CD4-positive, alpha-beta T cell (primary cell): ENCODE measurements at regions not wholly inside any gene's neighbourhood (a gene's known extent, or its start where the extent isn't known, plus 50 kb on each side); places are given as distances from the start of the nearest gene placed in this dataset.

Source experiments
- ATAC-seq: fragments of 200-7000 bp; cut with Tn5 transposase; one replicate; pipeline ENCODE4 v1.10.0; 2022; ENCODE audit warnings: mild to moderate bottlenecking; ENCODE audit not compliant: poor library complexity
- CTCF ChIA-PET: fragments of 350-600 bp; sonication (Branson Sonifier 250); formaldehyde crosslinking; loops from one replicate; lab custom pipeline; 2021; ENCODE audit warnings: antibody characterized with exemption, inconsistent platforms; lab: Charles Lee
- POLR2A ChIA-PET: fragments of 350-600 bp; sonication (Branson Sonifier 250); formaldehyde crosslinking; loops from one replicate; lab custom pipeline; 2021; ENCODE audit warnings: antibody characterized with exemption, inconsistent platforms; lab: Charles Lee
- DNase-seq, 14 experiments: peaks; one replicate each; pipeline ENCODE4 v3.0.0-alpha.2; 2013 to 2020; ENCODE audit warnings: mixed read lengths in 2 of 14
- H3K27ac ChIP-seq, 2 donors: one replicate each; pipeline versions ENCODE4 v1.5.1 to v1.7.0; 2013; ENCODE audit warnings: low read length in 2 of 2, low read depth in 1 of 2, mild to moderate bottlenecking in 1 of 2
- H3K27me3 ChIP-seq, 2 experiments: 1 replicate in 1 of 2; 2 replicates in 1 of 2; pipeline versions ENCODE4 v1.6.1 to v1.7.0; 2013; ENCODE audit warnings: low read length in 2 of 2, control low read depth in 1 of 2, mild to moderate bottlenecking in 1 of 2, moderate library complexity in 1 of 2; ENCODE audit not compliant: insufficient read depth in 2 of 2, control insufficient read depth in 1 of 2
- H3K36me3 ChIP-seq: one replicate; pipeline ENCODE4 v1.6.1; 2013; ENCODE audit warnings: low read length, control low read depth; ENCODE audit not compliant: insufficient read depth
- H3K4me1 ChIP-seq: one replicate; pipeline ENCODE4 v1.6.1; 2013; ENCODE audit warnings: low read length, control low read depth; ENCODE audit not compliant: insufficient read depth
- H3K4me3 ChIP-seq: one replicate; pipeline ENCODE4 v1.5.1; 2013; ENCODE audit warnings: mild to moderate bottlenecking, low read length, moderate library complexity
- H3K9me3 ChIP-seq, 2 experiments: 1 replicate in 1 of 2; 2 replicates in 1 of 2; pipeline versions ENCODE4 v1.6.1 to v1.7.0; 2013; ENCODE audit warnings: low read length in 2 of 2, mild to moderate bottlenecking in 2 of 2, control low read depth in 1 of 2, moderate library complexity in 1 of 2; ENCODE audit not compliant: control insufficient read depth in 1 of 2, insufficient read depth in 1 of 2
- H3K27ac Mint-ChIP-seq: one replicate; pipeline ENCODE4 v1.8.0; 2020; ENCODE audit warnings: mixed read lengths
- H3K27me3 Mint-ChIP-seq: one replicate; pipeline ENCODE4 v1.8.0; 2021; ENCODE audit warnings: mixed read lengths
- H3K36me3 Mint-ChIP-seq: one replicate; pipeline ENCODE4 v1.8.0; 2021; ENCODE audit warnings: low read depth, mixed read lengths
- H3K4me1 Mint-ChIP-seq: one replicate; pipeline ENCODE4 v1.8.0; 2021; ENCODE audit warnings: low read depth, mixed read lengths
- H3K4me3 Mint-ChIP-seq: one replicate; pipeline ENCODE4 v1.8.0; 2020; ENCODE audit warnings: mild to moderate bottlenecking, mixed read lengths
- H3K9me3 Mint-ChIP-seq: one replicate; pipeline ENCODE4 v1.8.0; 2020; ENCODE audit warnings: mixed read lengths
- intact Hi-C, 2 experiments: fragments of 100-400 bp; cut with DNase I in 1 of 2; cut with micrococcal nuclease in 1 of 2; formaldehyde crosslinking; loops; one replicate each; pipeline versions ENCODE4 v1.15.1 to v1.9.0; 2023 to 2025; cut with DNase I, micrococcal nuclease
- TF ChIP-seq, protein P1 (sequence below): fragments of 200-600 bp; IDR thresholded peaks from one replicate; pipeline ENCODE4 v1.8.0; 2022; ENCODE audit warnings: antibody characterized with exemption, mild to moderate bottlenecking

- H3K27me3 Mint-ChIP-seq: no peaks in the 10 kb centered on the region
- ATAC-seq (no peak), DNase-seq (no peak)
- no peaks in the 10 kb centered on the region for H3K9me3 Mint-ChIP-seq
- POLR2A ChIA-PET: no interaction called here
- H3K4me1 Mint-ChIP-seq: no peaks in the 10 kb centered on the region
- TF ChIP-seq, protein P1, sequence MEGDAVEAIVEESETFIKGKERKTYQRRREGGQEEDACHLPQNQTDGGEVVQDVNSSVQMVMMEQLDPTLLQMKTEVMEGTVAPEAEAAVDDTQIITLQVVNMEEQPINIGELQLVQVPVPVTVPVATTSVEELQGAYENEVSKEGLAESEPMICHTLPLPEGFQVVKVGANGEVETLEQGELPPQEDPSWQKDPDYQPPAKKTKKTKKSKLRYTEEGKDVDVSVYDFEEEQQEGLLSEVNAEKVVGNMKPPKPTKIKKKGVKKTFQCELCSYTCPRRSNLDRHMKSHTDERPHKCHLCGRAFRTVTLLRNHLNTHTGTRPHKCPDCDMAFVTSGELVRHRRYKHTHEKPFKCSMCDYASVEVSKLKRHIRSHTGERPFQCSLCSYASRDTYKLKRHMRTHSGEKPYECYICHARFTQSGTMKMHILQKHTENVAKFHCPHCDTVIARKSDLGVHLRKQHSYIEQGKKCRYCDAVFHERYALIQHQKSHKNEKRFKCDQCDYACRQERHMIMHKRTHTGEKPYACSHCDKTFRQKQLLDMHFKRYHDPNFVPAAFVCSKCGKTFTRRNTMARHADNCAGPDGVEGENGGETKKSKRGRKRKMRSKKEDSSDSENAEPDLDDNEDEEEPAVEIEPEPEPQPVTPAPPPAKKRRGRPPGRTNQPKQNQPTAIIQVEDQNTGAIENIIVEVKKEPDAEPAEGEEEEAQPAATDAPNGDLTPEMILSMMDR: no peak
- Histone ChIP-seq H3K27me3 (no peaks in the 10 kb centered on the region), H3K36me3 (no peaks in the 10 kb centered on the region), H3K4me3 (no peak overlapping the region), H3K4me1 (no peaks in the 10 kb centered on the region), H3K27ac (no peak overlapping the region), H3K9me3 (no peaks in the 10 kb centered on the region)
- H3K4me3 Mint-ChIP-seq: no peak overlapping the region
- CTCF ChIA-PET: no interaction called here
- H3K36me3 Mint-ChIP-seq: no peaks in the 10 kb centered on the region
- no peak overlapping the region for H3K27ac Mint-ChIP-seq
- intact Hi-C loops: no loop called here
Measured at GRCh38 chr7:97480772-97481390, 251.0 kb upstream of the TAC1 start.

DNA sequence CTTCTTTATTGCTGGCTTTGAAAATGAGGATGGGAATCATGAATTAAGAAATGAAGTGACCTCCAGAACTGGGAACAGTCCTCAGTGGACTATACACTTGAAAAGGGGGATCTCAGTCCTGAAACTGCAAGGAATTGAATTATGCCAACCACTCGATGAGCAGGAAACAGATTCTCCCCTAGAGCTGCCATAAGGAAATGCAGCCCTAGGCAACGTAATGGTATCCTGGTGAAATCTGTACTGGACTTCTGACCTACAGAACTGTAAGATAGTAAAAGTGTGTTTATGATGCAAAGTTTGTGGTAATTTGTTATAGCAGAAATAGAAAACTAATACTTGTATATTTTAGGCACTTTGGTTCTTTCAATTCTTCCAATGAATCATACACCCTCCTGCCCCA lies 236.4 kb upstream of the TAC1 start:
- no peak overlapping the region for H3K4me3 ChIP-seq
- H3K4me1 ChIP-seq: no peaks in the 10 kb centered on the region
- Mint-ChIP-seq H3K9me3 (no peaks in the 10 kb centered on the region), H3K36me3 (no peaks in the 10 kb centered on the region), H3K27ac (no peak overlapping the region), H3K27me3 (no peaks in the 10 kb centered on the region), H3K4me1 (no peaks in the 10 kb centered on the region), H3K4me3 (no peak overlapping the region)
- ATAC-seq (no peak), DNase-seq (no peak)
- H3K27me3 ChIP-seq: no peaks in the 10 kb centered on the region
- peaks cover 0 to under 1% of the 10 kb centered on the region in 2 experiments for H3K9me3 ChIP-seq
- intact Hi-C loops: no loop called here
- H3K27ac ChIP-seq: no peak overlapping the region
- POLR2A ChIA-PET: no interaction called here
- H3K36me3 ChIP-seq: no peaks in the 10 kb centered on the region
- CTCF ChIA-PET: no interaction called here
- TF ChIP-seq, protein P1: no peak

DNA sequence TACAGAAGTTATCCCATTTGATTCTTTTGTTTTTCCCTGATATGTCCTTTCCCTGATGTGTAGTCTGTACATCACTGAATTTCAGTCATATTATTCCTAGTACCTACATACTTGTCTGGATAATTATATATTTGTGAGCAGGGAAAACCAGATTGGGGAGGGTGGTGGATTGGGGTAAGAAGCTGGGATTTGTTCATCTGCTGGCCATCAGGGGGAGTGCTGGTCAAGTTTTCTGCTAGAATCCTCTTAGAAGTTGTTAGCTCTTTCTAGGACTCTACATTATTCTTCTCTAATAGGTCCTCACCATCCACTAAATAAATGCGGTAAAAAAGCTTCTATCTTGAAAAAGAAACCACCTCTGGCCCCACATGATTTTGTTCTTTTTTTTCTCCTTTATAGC lies 232.7 kb upstream of the TAC1 start:
- POLR2A ChIA-PET: no interaction called here

More for the DNA sequence above, 232.7 kb upstream of the TAC1 start:
- Mint-ChIP-seq H3K27ac (no peak overlapping the region), H3K27me3 (no peaks in the 10 kb centered on the region), H3K4me1 (no peaks in the 10 kb centered on the region), H3K4me3 (no peak overlapping the region), H3K9me3 (no peaks in the 10 kb centered on the region), H3K36me3 (no peaks in the 10 kb centered on the region)
- Histone ChIP-seq H3K4me3 (no peak overlapping the region), H3K9me3 (no peaks in the 10 kb centered on the region), H3K27me3 (no peaks in the 10 kb centered on the region), H3K4me1 (no peaks in the 10 kb centered on the region), H3K27ac (no peak overlapping the region), H3K36me3 (no peaks in the 10 kb centered on the region)
- TF ChIP-seq, protein P1: peak; percentile 15
- ATAC-seq (no peak), DNase-seq (peak in 4 of 14 experiments; percentile 3 to 23 (median 6))
- intact Hi-C loops: no loop called here
- CTCF ChIA-PET: no interaction called here
